GM19240 (cell line): ENCODE measurements at regions not wholly inside any gene's neighbourhood (a gene's known extent, or its start where the extent isn't known, plus 50 kb on each side); places are given as distances from the start of the nearest gene placed in this dataset.

ENCODE experiments used
- DNase-seq: peaks from one replicate; pipeline ENCODE4 v3.0.0; 2011; ENCODE audit warnings: low spot score; ENCODE audit not compliant: insufficient read length

DNA sequence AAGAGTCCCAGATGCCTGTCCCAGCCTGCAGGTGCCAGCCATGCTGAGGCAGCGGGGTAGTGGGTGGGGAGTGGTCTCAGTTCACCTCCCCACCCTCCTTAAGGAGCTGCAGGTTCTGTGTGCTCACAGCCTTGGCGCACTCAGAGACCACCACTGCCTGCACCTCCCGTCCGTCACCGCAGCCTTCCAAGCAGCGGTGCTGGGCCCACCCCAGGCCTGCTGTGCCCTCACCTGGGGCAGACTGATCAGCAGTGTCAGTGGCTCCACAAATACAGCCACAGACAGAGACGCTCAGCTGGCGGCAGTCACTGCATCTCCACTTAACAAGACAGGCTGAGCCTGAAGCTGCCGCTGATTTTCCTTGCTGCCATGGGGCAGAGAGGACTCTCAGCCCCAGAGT is 120.2 kb downstream of the RFLNA start:
- no peak for DNase-seq

DNA sequence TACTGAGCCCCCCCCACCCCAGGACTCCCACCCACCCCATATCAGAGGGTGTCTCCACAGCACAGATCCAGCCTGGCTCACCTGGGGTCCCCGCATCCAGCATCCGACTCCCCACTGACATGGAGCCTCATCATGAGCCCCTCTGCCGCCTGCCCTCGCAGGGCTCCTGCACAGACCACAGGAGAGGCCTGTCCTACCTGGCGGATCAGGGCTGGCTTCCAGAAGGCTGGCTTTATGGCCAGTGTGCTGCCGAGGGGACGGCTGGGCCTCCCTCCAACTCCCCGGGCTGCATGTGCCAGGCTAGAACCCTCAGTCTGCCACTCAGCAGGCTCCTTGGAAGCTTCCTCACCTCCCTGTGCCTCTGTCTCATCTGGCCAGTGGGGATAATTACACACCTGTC is 119.0 kb downstream of the RFLNA start:
- no peak for DNase-seq

DNA sequence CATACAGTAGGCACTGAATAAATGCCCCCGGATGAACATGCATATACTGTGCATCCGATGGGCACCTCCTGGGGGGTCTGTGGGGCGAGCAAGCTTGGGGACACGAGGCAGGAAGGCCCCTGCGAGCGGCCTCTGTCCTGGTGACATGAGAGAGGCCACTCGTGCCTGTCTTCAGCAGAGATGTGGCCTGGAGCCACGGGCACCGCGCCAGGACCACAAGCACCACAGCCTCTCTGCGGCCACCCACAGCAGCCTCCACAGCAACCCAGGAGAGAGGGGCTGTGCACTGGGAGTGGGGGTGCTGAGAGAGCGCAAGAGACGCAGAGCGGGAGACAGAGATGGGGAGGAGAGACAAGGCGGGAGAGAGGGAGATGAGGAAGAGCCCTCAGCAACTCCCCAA is 118.5 kb downstream of the RFLNA start:
- DNase-seq: no peak

DNA sequence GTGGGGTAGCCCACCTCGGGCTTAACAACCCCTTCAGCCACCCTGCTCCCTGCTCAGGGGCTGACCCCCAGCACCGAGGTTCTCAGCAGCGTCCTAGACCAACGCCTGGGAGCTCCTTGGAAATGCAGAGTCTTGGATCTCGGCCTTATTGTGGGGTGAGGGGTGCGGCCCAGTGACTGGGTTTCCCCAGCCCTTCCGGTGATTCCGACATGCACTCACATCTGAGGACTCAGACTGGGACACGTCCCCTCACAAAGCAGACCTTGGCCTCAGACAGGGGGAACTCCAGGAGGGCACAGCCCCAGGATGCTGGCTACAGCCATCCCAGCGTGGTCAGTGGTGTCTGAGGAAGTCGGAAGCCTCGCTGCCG is 117.7 kb downstream of the RFLNA start:
- DNase-seq: no peak

DNA sequence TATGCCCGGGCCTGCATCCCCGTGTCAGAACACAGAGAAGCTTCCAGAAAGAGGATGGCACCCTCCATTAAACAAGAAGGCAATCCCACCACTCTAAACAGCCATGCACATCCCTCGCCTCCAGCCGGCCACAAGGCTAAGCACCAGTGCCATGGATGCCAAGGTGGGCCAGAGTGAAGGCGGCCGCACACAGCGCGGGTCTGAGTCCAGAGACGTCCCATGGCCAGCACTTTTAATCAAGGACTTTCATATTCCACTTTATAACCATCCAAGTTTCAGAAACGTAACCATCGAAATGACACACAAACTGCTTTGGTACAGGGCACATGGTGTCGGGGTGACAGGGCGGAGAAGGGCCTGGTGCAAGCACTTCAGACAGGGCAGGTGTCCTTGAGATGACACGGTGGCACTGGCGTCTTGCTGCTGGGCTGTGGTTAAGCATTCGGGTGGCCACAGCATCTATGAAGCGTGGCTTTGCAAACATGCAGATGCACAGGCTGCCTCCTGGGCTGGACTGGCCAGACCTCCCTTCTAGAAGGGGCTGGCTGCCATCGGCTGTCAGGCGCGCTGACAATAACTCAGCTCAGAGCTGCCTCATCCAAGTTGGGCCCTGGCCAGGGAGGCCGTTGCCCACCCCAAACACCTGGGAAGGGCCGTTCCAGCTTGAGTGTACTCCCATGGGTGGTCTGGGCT is 117.2 kb downstream of the RFLNA start:
- DNase-seq: no peak

DNA sequence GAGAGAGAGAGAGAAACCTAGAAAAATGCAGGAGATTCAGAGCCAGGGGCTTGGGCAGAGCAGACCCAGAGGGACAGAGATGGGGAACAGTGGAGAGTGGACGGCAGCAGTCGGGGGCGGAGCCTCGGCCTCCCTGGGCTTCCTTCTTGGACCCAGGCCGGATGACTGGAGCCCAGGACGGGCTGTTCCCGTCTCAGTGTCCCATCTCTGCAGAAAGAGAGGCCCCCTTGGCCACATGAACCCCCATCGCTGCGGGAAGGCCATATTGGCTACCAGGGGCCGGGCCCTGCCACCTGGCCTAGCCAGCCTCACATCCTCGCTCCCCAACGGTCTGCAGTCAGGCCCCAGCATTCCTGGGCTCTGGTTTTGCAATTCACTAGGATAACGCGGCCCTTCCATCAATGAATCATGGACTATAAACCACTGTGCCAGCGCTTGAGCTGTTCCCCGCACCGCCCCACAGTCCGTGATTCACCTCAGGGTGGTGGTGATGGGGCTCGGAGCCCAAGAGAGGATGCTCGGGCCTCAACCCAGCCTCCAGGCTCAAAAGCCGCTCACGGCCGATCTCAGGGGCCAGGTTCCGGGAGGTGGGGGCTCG is 116.5 kb downstream of the RFLNA start:
- no peak for DNase-seq

DNA sequence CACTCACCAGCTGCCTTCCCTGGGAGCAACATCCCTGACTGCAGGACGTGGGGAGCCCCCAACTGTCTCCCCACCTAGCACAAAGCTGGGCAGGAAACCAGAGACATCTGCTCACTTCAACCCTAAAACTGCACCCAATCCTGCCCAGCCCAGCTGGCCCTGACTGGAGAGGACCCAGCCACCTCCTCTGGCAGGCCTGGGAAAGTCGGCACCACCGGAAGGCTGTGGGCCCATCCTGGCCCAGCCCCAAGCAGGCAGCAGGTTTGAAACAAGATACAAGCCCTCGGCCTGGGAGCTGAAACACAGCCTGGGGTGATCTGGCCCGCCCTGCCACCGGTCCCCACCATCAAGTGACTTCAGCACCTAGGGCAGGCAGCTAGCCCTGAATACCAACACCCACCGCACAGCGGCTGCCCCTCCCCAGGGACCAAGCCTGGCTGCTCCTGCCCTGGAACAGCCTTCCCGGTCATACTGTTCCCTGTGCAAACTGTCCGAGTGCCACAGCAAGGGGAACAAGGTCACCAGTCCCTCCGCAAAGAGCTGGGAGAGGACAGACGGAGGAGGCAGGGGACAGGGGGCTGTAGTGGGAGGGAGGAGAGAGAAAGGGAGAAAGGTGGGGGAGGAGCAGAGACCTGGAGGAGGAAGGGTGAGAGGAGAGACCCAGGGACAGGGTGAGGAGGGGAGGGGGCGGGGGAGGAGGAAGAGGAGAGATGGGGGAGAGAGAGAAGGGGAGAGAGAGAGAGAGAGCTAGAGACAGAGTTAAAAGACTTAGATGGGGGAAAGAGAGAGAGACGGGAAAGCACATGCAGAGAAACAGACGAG is 115.7 kb downstream of the RFLNA start:
- DNase-seq: no peak

DNA sequence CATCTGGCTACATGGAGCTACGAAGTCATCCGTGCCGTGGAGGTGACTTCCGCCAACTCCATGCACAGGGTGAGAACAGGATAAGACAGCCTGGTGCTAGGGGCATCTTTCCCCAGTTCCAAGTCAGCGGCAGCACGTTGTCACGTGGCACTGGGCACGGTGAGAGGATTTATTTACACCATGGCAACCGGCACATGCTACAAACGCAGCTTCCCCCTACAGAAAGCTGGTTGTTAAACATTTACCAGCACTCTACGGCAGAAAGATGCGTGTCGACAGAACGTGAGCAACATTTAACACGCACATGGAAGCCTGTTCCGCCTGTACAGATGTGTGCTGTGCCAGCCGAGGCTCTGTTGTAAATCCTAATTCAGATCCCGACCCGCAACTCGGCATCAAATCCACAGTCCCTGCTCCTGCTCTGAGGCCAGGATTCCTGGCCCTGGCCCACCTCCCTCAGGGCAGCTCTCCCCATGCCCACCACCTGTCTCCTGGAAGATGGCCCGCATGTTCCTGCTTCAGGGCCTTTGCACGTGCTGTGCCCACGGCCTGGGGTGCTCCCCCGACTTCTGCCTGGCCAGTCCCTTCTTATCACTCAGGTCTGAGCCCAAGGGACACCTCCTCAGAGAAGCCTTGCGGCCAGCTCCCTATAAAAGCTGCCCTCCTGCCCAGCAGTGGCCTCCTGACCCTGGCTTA is 114.1 kb downstream of the RFLNA start:
- DNase-seq: no peak

DNA sequence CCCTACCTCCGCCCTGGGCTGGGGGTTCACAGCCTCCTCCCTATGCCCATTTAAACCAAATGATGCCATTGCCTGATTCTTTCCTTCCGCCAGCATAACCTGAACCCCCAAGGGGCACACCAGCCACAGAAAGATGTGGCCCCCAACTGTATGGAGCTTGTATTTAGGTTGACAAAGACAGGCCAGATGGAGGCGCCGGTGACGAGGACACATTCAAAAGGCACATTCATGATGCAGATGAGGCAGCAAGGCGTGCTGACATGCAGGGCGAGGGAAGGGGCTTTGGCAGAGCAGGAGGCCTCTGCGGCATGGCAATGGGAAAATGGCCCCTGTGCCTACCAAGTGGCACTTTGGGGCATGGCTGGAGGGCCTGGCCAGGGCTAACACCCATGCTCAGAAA is 112.2 kb downstream of the RFLNA start:
- DNase-seq: no peak

DNA sequence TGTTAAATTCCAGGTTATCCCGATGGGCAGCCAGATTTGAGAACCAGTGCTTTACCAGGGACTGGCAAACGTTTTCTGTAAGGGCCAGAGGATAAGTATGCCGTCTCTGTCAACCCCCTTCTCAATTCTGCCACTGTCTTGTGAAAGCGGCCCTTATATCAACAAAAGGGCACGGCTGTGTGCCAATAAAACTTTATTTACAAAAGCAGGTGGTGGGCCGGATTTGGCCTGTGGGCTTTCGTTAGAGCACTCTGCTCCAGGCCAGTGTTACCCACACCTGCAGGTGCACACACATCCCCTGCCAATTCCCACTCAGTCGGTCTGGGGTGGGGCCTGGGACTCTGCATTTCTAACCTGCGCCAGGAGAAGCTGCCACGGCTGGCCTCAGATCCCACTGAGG is 111.2 kb downstream of the RFLNA start:
- no peak for DNase-seq

DNA sequence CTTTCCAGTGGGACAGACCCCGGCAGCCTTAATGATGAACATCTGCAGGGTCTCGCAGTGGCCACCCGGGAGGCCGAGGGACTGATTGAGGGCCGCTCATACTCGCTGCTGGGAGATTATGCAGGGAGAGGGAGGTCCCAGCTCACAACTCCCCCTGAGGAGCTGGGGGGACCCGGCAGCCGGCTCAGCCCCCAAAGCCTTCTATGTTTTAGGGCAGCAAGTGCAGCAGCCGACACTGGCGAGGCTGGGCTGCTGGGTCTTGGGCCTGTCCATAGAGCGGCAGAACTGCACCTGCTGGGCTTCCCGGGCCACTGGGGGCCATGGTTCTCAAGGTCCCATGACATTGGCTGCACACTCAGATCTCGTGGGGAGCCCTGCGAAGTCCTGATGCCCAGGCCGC is 110.7 kb downstream of the RFLNA start:
- no peak for DNase-seq

DNA sequence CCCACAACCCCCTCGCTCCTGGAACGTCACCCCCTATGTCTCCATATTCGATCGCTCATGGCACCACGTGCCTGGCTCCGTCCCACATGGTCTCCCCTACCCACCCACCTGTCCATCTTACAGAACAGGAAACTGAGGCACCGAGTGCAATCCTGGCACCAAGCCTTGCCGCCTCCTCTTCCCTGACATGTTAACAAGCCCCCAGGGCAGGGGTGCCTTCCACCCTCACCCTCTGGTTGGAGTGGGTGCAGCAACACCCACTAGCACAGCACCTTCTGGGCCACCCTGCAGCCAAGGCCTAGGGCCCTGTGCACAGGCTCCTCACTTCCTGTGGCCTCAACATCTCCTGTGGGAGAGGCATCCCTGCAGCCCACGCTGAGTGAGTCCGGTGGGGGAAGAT is 110.3 kb downstream of the RFLNA start:
- no peak for DNase-seq

DNA sequence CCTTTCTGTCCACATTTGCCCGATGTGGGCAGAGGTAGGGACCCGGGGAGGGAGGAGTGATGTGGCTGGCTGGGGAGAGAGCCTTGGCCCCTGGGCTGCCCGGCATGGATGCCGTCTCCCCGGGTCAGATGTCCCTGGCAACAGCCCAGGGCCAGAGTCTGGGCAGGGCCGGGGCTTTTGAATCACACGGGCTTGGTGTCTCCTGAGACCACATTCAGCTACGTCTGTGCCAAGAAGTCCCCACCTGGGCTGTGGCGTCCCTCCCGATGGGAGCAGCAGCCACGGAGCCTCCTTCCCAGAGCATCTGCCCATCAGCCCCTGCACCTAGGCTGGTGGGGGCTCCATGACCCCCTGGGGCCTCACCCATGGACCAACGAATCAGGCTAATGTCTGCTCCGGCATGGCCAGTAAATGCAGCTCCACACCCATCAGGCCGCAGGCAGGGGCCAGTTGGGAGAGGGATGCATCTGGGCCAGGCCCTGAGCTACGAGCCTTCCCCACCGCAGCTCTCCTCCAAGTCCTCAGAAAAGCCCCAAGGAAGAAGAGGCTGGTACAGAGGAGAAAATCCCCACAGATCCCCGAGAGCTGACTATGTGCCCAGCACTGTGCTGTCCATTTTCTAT is 109.4 kb downstream of the RFLNA start:
- no peak for DNase-seq

DNA sequence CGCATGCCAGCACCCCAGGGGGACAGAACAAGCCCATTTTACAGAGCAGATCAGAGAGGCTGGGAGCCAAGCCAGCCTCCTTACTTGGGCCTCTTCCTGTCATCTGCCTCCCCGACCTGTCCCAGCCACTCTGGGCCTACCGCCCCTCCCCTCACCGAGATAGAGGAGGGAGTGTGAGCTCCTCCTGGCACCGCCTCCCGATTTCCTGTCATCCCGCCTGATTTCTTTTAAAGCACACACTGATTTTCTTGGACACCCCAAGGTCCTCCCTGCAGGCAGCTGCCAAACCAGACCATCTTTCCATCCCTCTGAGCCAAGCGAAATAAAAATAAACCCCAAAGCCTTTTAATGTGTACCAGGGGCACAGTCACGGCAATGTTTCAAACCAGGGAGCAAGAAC is 108.4 kb downstream of the RFLNA start:
- DNase-seq: no peak

DNA sequence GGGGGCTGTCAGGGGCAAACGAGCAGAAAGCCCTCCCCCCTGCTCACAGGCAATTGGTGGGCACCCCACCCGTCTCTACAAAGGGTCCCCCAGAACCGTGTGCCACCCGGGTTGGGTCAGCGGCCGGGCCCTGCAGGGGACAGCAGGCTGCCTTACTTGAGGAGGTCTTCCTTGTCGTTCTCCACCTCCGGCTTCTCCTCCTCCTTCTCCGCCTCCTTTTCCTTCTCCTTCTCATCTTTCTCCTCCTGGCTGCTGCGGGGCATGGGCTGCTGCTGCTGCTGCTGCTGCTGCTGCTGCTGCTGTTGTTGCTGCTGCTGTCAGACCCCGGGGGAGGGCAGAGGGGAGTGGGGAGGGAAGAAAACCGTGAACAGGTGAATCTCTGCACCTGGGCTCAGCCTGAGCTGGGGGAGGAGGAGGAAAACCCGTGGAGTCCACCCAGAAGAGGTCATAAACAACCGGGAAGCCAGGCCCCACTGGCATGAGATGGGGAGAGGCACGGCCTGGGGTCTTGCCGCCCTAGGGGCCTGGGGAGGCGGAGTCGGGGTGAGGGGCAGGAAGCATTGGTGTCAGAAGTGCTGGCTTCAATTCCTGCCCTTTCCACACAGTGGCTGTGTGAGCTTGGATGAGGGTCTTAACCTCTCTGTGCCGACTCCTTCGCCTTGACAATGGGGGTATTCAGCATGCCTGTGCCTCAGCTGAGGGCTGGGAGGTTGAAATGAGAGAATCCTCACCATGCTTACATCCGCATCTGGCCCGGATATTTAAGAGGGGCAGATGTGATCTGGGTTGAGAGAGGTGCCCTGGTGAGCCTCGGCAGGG is 107.6 kb downstream of the RFLNA start:
- no peak for DNase-seq

DNA sequence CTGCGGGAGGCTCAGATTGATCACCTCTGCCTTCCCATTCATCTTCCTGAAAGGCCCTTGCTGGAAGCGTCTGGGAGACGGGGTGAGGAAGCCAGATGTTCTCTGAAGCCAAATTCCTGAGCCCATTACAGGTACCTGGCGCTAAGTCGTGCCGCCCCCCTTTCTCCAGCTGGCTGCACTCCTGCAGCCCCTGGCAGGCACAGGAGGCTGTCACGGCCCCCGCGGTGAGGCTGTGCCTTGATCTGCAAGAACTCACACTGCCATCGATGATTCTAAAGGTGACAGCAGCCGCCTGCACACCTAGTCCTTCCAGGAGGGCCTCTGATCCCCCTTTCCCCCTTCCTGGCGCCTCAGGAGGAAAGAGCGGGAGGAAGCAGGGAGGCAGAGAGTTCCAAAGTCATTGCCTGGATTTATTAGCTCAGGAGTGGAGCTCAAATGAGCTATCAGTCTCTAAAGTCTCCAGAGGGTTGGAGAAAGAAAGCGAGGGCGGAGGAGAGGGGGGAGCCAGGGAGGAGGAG is 106.9 kb downstream of the RFLNA start:
- DNase-seq: no peak

DNA sequence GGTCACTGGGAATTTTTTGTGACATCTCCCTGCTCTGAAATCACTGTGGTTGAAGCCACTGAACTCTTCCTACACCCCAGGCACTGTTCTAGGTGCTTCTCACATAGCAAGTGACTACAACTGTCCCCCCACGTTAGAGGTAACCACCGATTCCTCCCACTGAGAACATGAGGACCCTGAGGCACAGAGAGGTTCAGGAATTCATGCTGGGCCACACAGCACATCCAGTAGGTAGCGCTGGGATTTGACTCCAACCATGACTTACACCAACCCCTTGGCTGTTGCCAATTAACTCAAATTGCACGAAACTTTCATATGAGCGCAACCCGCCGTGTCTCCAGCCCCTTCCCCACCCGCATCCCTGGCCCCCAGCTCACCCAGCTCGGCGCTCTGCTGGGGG is 105.2 kb downstream of the RFLNA start:
- DNase-seq: no peak

DNA sequence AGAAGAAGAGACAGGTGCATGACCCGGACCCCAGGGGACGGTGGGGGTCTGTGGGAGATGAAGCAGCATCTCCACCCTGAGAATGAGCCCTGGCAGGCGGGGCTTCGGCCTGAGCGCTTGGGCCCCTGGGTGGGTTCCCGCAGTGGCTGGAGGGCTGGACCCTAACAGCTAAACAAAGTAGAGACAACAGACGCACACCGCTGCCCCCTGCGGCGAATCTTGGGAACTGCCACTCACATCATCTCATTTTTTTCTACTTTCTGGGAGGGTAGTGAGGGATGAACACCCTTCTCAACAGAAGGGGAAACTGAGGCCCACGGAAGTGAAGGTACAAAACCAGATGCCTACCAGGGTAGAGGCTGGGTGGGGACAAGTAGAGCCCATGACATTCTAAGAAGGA is 104.7 kb downstream of the RFLNA start:
- peak; percentile 52 for DNase-seq

DNA sequence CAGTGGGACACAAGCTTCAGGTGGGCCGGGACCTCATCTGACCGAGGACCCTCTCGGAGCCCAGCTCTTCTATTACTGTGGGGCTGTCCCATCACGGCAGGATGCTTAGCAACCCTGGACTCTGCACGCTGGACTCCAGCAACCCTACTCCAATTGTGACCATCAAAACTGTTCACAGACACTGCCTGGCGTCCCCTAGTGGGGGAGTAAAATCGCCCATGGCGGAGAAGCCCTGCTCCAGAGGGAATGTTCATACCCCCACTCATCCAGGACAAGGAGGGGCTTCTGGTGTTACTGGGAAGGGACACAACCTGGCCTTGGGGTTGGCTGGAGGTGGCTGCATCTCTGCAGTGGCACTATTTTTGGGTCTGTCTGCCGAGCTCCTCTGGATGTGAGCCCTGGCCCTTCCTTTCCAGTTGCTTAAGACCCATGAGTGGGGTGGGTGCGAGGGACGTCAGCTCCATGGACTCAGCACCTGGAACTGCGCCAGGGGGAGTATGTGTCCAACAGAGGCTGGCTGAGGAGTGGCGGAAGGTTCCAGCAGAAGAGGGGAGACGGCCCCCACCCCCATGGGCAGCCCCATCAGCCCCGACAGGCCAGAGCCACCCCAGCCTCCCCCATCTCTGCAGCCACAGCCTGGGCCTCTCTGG is 103.8 kb downstream of the RFLNA start:
- DNase-seq: no peak
